ENCODE measurements at regions not wholly inside any gene's neighbourhood (a gene's known extent, or its start where the extent isn't known, plus 50 kb on each side); places are given as distances from the start of the nearest gene placed in this dataset.

- no peak for TF ChIP-seq MAZ (IDR thresholded peaks at IDR 0.05; ENCODE audit: borderline replicate concordance, low read depth, low read length)
- TF ChIP-seq, protein P1, sequence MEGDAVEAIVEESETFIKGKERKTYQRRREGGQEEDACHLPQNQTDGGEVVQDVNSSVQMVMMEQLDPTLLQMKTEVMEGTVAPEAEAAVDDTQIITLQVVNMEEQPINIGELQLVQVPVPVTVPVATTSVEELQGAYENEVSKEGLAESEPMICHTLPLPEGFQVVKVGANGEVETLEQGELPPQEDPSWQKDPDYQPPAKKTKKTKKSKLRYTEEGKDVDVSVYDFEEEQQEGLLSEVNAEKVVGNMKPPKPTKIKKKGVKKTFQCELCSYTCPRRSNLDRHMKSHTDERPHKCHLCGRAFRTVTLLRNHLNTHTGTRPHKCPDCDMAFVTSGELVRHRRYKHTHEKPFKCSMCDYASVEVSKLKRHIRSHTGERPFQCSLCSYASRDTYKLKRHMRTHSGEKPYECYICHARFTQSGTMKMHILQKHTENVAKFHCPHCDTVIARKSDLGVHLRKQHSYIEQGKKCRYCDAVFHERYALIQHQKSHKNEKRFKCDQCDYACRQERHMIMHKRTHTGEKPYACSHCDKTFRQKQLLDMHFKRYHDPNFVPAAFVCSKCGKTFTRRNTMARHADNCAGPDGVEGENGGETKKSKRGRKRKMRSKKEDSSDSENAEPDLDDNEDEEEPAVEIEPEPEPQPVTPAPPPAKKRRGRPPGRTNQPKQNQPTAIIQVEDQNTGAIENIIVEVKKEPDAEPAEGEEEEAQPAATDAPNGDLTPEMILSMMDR (conservative IDR thresholded peaks at IDR 0.05; ENCODE audit: low read depth, low read length): no peak
- TF ChIP-seq USF2 (IDR thresholded peaks at IDR 0.05; ENCODE audit: low read depth, low read length): no peak
- TF ChIP-seq FOS (IDR thresholded peaks at IDR 0.05; ENCODE audit: low read depth, low read length): no peak
- TF ChIP-seq POLR2A (IDR thresholded peaks at IDR 0.05; ENCODE audit: low read depth, low read length): no peak
- TF ChIP-seq BHLHE40 (IDR thresholded peaks at IDR 0.05; ENCODE audit: low read depth, low read length): no peak
- no peak for TF ChIP-seq RAD21 (IDR thresholded peaks at IDR 0.05; ENCODE audit: low read length)
- no peak for TF ChIP-seq MXI1 (IDR thresholded peaks at IDR 0.05; ENCODE audit: borderline replicate concordance, low read depth, low read length)
- TF ChIP-seq RFX5 (IDR thresholded peaks at IDR 0.05; ENCODE audit: low read depth, low read length): no peak
- no peak for TF ChIP-seq RCOR1 (IDR thresholded peaks at IDR 0.05; ENCODE audit: insufficient replicate concordance, low read length)
These were observed 181.0 kb upstream of the PPP2R3A start for GRCh38 chr3:135784557-135784956.
